ENCODE measurements at regions not wholly inside any gene's neighbourhood (a gene's known extent, or its start where the extent isn't known, plus 50 kb on each side); places are given as distances from the start of the nearest gene placed in this dataset.
A peak's percentile ranks its signal among the peaks of the same experiment; 100 is the strongest.

DNA sequence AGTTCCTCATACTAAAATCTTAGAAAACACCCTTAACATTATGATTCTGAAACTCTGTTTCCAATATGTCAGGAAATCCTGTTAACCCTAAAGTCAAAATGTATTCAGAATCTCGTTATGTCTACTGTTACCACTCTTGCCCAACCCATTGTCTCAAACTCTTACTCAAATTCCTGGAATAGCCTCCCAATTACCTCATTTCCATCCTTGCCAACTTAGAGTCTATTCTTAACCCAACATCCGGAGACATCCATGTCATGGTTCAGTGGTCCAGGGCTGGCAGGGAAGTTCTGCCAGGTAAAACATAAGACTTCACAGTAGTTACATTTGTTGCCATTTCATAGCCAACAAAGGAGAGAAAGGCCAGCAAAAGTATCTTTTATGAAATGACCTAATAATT, 593.9 kb downstream of the PYDC2 start:
- Histone ChIP-seq H3K9ac (ENCODE audit: low read length) (no peak overlapping the region), H2AFZ (ENCODE audit: low read depth, low read length) (no peak overlapping the region), H3K36me3 (replicated peaks; ENCODE audit: low read depth, low read length) (no peaks in the 10 kb centered on the region), H4K20me1 (ENCODE audit: insufficient read depth, low read length) (no peaks in the 10 kb centered on the region), H3K27ac (ENCODE audit: low read length) (no peak overlapping the region), H3K4me3 (ENCODE audit: low read length) (no peak overlapping the region), H3K79me2 (ENCODE audit: low read length) (no peaks in the 10 kb centered on the region), H3K4me1 (ENCODE audit: low read length) (no peaks in the 10 kb centered on the region), H3K27me3 (ENCODE audit: low read depth, low read length) (no peaks in the 10 kb centered on the region), H3K4me2 (ENCODE audit: low read length) (no peak overlapping the region), H3K9me3 (ENCODE audit: insufficient read depth, low read length) (no peaks in the 10 kb centered on the region)
- no peak for TF ChIP-seq EZH2phosphoT487 (IDR thresholded peaks at IDR 0.05; ENCODE audit: low read depth)
- no peak for TF ChIP-seq CTCF (IDR thresholded peaks at IDR 0.05; ENCODE audit: low read depth, low read length)

GRCh38 chr3:192055946-192056345, 595.0 kb downstream of the PYDC2 start:
- Histone ChIP-seq H4K20me1 (ENCODE audit: insufficient read depth, low read length) (no peaks in the 10 kb centered on the region), H3K36me3 (replicated peaks; ENCODE audit: low read depth, low read length) (no peaks in the 10 kb centered on the region)

DNA sequence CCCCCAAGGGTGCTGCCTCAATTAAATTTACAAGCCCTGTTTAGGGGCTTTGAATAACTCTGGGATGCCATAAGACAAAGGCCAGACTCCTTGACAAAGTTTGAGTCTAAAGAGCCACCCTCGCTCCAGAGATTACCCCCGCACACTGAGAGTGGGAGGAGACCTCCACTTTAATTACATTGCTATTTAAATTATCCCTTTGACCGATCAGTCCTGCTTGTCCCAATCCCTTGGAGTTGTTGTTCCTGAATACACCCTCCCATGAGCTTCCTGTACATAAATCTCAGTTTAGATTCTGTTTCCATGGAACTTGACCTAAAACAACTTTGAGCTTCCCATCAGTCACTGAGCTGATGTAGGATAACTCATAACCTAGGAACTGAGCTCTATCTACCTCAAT, 596.3 kb downstream of the PYDC2 start:
- H3K4me2 ChIP-seq (ENCODE audit: low read length), result no peak overlapping the region
- H4K20me1 ChIP-seq (ENCODE audit: insufficient read depth, low read length), result no peaks in the 10 kb centered on the region
- no peak overlapping the region for H3K9ac ChIP-seq (ENCODE audit: low read length)
- no peaks in the 10 kb centered on the region for H3K36me3 ChIP-seq (replicated peaks; ENCODE audit: low read depth, low read length)
- no peak overlapping the region for H3K4me3 ChIP-seq (ENCODE audit: low read length)
- H3K27me3 ChIP-seq (ENCODE audit: low read depth, low read length), result no peaks in the 10 kb centered on the region
- H2AFZ ChIP-seq (ENCODE audit: low read depth, low read length), result no peak overlapping the region
- peaks cover 18% of the 10 kb centered on the region for H3K4me1 ChIP-seq (ENCODE audit: low read length)
- TF ChIP-seq CTCF (IDR thresholded peaks at IDR 0.05; ENCODE audit: low read depth, low read length) (no peak), EZH2phosphoT487 (IDR thresholded peaks at IDR 0.05; ENCODE audit: low read depth) (no peak)
- no peaks in the 10 kb centered on the region for H3K79me2 ChIP-seq (ENCODE audit: low read length)
- H3K9me3 ChIP-seq (ENCODE audit: insufficient read depth, low read length), result no peaks in the 10 kb centered on the region
- H3K27ac ChIP-seq (ENCODE audit: low read length), result no peak overlapping the region

More at GRCh38 chr3:192055946-192056345, 595.0 kb downstream of the PYDC2 start:
- H3K27ac ChIP-seq (ENCODE audit: low read length), result no peak overlapping the region
- H2AFZ ChIP-seq (ENCODE audit: low read depth, low read length), result no peak overlapping the region; the same call in 1 of the 2 replicates
- H3K27me3 ChIP-seq (ENCODE audit: low read depth, low read length), result no peaks in the 10 kb centered on the region
- TF ChIP-seq CTCF (IDR thresholded peaks at IDR 0.05; ENCODE audit: low read depth, low read length) (no peak), EZH2phosphoT487 (IDR thresholded peaks at IDR 0.05; ENCODE audit: low read depth) (no peak)
- no peak overlapping the region for H3K4me3 ChIP-seq (ENCODE audit: low read length)
- peaks cover 10% of the 10 kb centered on the region for H3K4me1 ChIP-seq (ENCODE audit: low read length)
- H3K79me2 ChIP-seq (ENCODE audit: low read length), result no peaks in the 10 kb centered on the region
- no peaks in the 10 kb centered on the region for H3K9me3 ChIP-seq (ENCODE audit: insufficient read depth, low read length)
- H3K9ac ChIP-seq (ENCODE audit: low read length), result no peak overlapping the region
- H3K4me2 ChIP-seq (ENCODE audit: low read length), result no peak overlapping the region

DNA sequence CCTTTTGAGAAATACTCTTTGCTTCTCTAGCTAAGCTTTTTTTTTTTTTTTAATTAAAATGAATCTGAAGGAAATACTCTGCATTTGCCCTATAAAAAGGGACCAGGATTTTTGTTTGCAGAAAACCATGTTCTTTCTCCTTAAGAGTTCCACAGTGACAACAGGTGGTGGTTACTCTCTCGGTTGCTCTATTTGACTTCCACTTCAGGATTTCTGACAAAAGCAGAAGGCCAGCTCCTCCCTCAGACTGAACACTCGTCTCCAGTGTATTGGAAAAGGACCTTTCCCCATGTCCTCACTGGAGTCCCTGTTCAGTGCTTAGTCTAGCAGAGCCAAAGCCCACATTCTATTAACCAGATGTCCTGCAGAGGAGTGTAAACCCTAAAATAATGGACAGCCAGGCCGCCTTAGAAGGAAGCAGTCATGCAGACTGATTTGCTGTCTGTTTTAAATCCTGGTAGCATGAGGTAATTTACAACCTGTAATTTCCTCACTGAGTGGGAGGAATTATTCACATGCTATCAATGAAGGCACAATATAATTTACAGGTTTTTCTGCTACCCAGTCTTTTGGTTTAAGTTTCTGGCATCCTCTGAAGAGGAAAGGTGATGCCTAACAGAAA, 599.3 kb downstream of the PYDC2 start:
- Histone ChIP-seq H3K9me3 (ENCODE audit: insufficient read depth, low read length) (no peaks in the 10 kb centered on the region), H3K79me2 (ENCODE audit: low read length) (no peaks in the 10 kb centered on the region), H3K36me3 (replicated peaks; ENCODE audit: low read depth, low read length) (no peaks in the 10 kb centered on the region), H3K4me3 (ENCODE audit: low read length) (no peak overlapping the region), H2AFZ (ENCODE audit: low read depth, low read length) (peak overlapping the region; percentile 79), H3K27ac (ENCODE audit: low read length) (no peak overlapping the region), H3K9ac (ENCODE audit: low read length) (no peak overlapping the region), H3K27me3 (ENCODE audit: low read depth, low read length) (no peaks in the 10 kb centered on the region), H3K4me2 (ENCODE audit: low read length) (peak overlapping the region; percentile 28; the same call in 1 of the 2 replicates), H4K20me1 (ENCODE audit: insufficient read depth, low read length) (no peaks in the 10 kb centered on the region), H3K4me1 (ENCODE audit: low read length) (peaks cover 30% of the 10 kb centered on the region)
- no peak for TF ChIP-seq EZH2phosphoT487 (IDR thresholded peaks at IDR 0.05; ENCODE audit: low read depth)
- TF ChIP-seq CTCF (IDR thresholded peaks at IDR 0.05; ENCODE audit: low read depth, low read length), result no peak

Measured in OCI-LY3 (cell line).